Adrenal gland (tissue), 9 donors: ENCODE measurements at regions not wholly inside any gene's neighbourhood (a gene's known extent, or its start where the extent isn't known, plus 50 kb on each side); places are given as distances from the start of the nearest gene placed in this dataset.

Source experiments
- DNase-seq, 7 donors: peaks; one replicate each; pipeline ENCODE4 v3.0.0-alpha.2; 2019 to 2020
- H3K27ac ChIP-seq, 5 donors: fragments of 200-600 bp; sonication (generic) in 4 of 5; 1 replicate in 3 of 5; 2 replicates in 2 of 5; pipeline versions ENCODE4 v1.5.1 to v1.8.0; 2016 to 2020; ENCODE audit warnings: mild to moderate bottlenecking in 1 of 5
- H3K27me3 ChIP-seq: fragments of 200-600 bp; 2 replicates; pipeline ENCODE4 v1.8.0; 2021
- H3K36me3 ChIP-seq, 2 donors: fragments of 200-600 bp; replicated peaks in 1 of 2; 1 replicate in 1 of 2; 2 replicates in 1 of 2; pipeline versions ENCODE4 v1.5.1 to v1.8.0; 2018 to 2022
- H3K4me1 ChIP-seq, 2 donors: fragments of 200-600 bp; replicated peaks in 1 of 2; 1 replicate in 1 of 2; 2 replicates in 1 of 2; pipeline versions ENCODE4 v1.5.1 to v1.8.0; 2018 to 2021
- H3K4me3 ChIP-seq, 4 donors: fragments of 200-600 bp; sonication (generic) in 3 of 4; one replicate each; pipeline ENCODE4 v1.5.1; 2016 to 2018
- H3K9me3 ChIP-seq, 3 donors: fragments of 200-600 bp; sonication (generic) in 1 of 3; replicated peaks in 1 of 3; 1 replicate in 2 of 3; 2 replicates in 1 of 3; pipeline versions ENCODE4 v1.5.1 to v1.8.0; 2016 to 2021
- CTCF ChIP-seq, 6 experiments: fragments of 450-650 bp in 4 of 6; fragments of 200-600 bp in 2 of 6; sonication (generic) in 1 of 6; IDR thresholded peaks; 1 replicate in 5 of 6; 2 replicates in 1 of 6; pipeline versions ENCODE4 v1.5.1 to v1.8.0; 2016 to 2021; ENCODE audit warnings: antibody characterized with exemption in 6 of 6, mild to moderate bottlenecking in 2 of 6, moderate library complexity in 1 of 6
- POLR2A ChIP-seq, 2 donors: fragments of 450-650 bp; IDR thresholded peaks; one replicate each; pipeline ENCODE4 v1.6.1; 2017; ENCODE audit warnings: antibody characterized with exemption in 2 of 2, mild to moderate bottlenecking in 2 of 2, moderate library complexity in 1 of 2
- whole genome bisulfite sequencing, 4 donors: extraction: QIAGEN DNeasy Blood & Tissue Kit in 2 of 4; methylation state at CpG; one replicate each; pipeline versions ENCODE4 v1.1.5 to v1.1.7; 2013 to 2017; 5-methylcytosine and 5-hydroxymethylcytosine counted together
- intact Hi-C, 2 donors: fragments of 100-400 bp; cut with DNase I; formaldehyde crosslinking; loops; one replicate each; pipeline versions ENCODE4 v1.14.1 to v1.15.0; 2022 to 2023
- donor health status: healthy with polysubstance abuse.
- donor health status: Bipolar disorder and iron deficiency.
- donor health status: DM: yes; HTN: yes; CAD: no.
- donor health status: DM: no; HTN: no; CAD: no.
- donor health status: DM: no; HTN: no; CAD: no.

- Histone ChIP-seq H3K4me1 (no peaks in the 10 kb centered on the region), H3K9me3 (no peaks in the 10 kb centered on the region), H3K36me3 (no peaks in the 10 kb centered on the region), H3K27ac (no peak overlapping the region), H3K4me3 (no peak overlapping the region), H3K27me3 (no peaks in the 10 kb centered on the region)
- WGBS, 4 donors, result 80 to 82% (median 81%) methylated on average over 11 of the region's 11 CpGs
- no peak for TF ChIP-seq CTCF (IDR thresholded peaks at IDR 0.05)
- TF ChIP-seq POLR2A (IDR thresholded peaks at IDR 0.05), result no peak
- no peak for DNase-seq
- intact Hi-C loops, result no loop called here
These were observed 116.4 kb upstream of the MGMT start for GRCh38 chr10:129350690-129351089.

GRCh38 chr10:129353101-129353500 lies 113.9 kb upstream of the MGMT start:
- H3K4me1 ChIP-seq, result no peaks in the 10 kb centered on the region
- H3K4me3 ChIP-seq, result no peak overlapping the region
- no peak for TF ChIP-seq POLR2A (IDR thresholded peaks at IDR 0.05)
- no peak for TF ChIP-seq CTCF (IDR thresholded peaks at IDR 0.05)
- H3K27me3 ChIP-seq, result no peaks in the 10 kb centered on the region
- 87 to 89% (median 87%) methylated on average over 16 of the region's 16 CpGs for WGBS, 4 donors
- DNase-seq, result no peak
- H3K36me3 ChIP-seq, result no peaks in the 10 kb centered on the region
- H3K27ac ChIP-seq, result no peak overlapping the region
- intact Hi-C loops, result no loop called here
- peaks cover 0 to 8% (median 0%) of the 10 kb centered on the region in 3 donors for H3K9me3 ChIP-seq

GRCh38 chr10:129360046-129360445 lies 107.0 kb upstream of the MGMT start:
- H3K27me3 ChIP-seq, result no peaks in the 10 kb centered on the region
- TF ChIP-seq POLR2A (IDR thresholded peaks at IDR 0.05) (no peak), CTCF (IDR thresholded peaks at IDR 0.05) (no peak)
- H3K9me3 ChIP-seq, result peaks cover 0 to 8% (median 0%) of the 10 kb centered on the region in 3 donors
- no peak for DNase-seq
- H3K4me1 ChIP-seq, result no peaks in the 10 kb centered on the region
- no peaks in the 10 kb centered on the region for H3K36me3 ChIP-seq
- H3K27ac ChIP-seq, result no peak overlapping the region
- H3K4me3 ChIP-seq, result no peak overlapping the region
- intact Hi-C loops, result no loop called here
- 73 to 80% (median 76%) methylated on average over 10 of the region's 10 CpGs for WGBS, 4 donors

GRCh38 chr10:129361676-129362376 lies 105.2 kb upstream of the MGMT start:
- Histone ChIP-seq H3K4me3 (no peak overlapping the region), H3K9me3 (peaks cover 0 to under 1% (median 0%) of the 10 kb centered on the region in 3 donors), H3K4me1 (no peaks in the 10 kb centered on the region), H3K27ac (no peak overlapping the region), H3K27me3 (no peaks in the 10 kb centered on the region), H3K36me3 (no peaks in the 10 kb centered on the region)
- no peak for DNase-seq
- intact Hi-C loops, result no loop called here
- TF ChIP-seq POLR2A (IDR thresholded peaks at IDR 0.05) (no peak), CTCF (IDR thresholded peaks at IDR 0.05) (no peak)
- WGBS, 4 donors, result 84 to 87% (median 85%) methylated on average over 18 of the region's 18 CpGs
